NOMO-1 treated with DMSO at 0.1 percent for 48 hours (cell line): ENCODE measurements at regions not wholly inside any gene's neighbourhood (a gene's known extent, or its start where the extent isn't known, plus 50 kb on each side); places are given as distances from the start of the nearest gene placed in this dataset.

Experiments used
- DNase-seq: peaks from one replicate; lab custom pipeline; 2025; ENCODE audit not compliant: unreplicated experiment; lab: John Stamatoyannopoulos, UW

- no peak for DNase-seq
These were observed 63.0 kb upstream of the LNX1 start for GRCh38 chr4:53654300-53654758.

DNA sequence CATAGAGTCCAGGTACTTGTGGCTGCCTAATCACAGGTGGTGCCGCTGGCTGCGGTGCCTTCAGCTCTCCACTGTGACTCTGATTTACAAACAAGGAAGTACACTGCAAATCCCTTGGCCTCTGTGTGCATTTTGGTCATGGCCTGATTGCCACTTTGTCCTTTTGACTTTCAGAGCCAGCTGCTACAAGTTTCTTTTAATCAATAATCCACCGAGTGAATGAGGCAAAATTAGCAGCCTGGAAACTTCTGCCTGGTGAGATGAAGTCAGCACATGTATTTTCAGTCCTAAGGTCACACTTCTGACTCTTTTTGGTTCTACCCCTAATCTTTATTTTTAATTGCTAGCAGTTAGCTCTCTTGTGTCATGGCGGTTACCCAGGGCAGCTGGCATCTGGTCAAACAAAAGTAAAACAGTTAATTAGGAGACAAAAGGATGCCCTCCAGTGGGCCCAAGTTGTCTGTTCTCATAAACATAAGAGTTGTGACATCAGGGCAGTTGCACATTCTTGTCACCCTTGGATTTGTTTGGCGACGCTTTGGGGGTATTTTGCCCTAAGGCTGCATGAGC lies 62.3 kb upstream of the LNX1 start:
- DNase-seq = peak; percentile 43

DNA sequence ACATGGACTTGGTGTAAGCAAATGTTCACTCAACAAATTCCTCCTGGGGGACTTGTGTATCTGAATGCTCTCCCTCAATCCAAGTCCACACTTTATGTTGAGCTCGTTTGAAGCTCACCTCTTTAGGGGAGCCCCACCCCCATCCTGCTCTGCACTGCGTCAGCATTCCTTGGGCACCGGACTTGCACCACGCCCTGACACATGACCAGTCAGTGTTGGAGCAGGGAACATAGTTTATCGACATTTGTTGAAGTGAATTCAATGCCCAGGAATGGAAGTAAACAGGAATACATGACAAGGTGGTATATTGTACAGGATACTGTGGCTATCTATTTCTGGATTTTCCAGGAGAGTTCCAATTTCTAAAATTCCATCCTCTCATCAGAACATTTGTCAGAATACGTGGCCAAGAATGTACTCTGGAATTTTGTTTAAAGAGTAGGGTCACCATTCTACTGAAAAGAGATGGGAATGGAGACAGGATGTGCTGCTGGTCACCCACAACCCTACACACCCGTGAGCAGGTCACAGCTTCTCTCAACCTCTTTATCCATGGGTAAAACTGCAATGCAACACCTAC lies 60.0 kb upstream of the LNX1 start:
- no peak for DNase-seq

- no peak for DNase-seq
These were observed 58.1 kb upstream of the LNX1 start for GRCh38 chr4:53649357-53649756.

GRCh38 chr4:53647547-53647946 lies 56.3 kb upstream of the LNX1 start:
- peak; percentile 75 for DNase-seq

- DNase-seq = no peak
These were observed 55.5 kb upstream of the LNX1 start for GRCh38 chr4:53646795-53647194.

DNA sequence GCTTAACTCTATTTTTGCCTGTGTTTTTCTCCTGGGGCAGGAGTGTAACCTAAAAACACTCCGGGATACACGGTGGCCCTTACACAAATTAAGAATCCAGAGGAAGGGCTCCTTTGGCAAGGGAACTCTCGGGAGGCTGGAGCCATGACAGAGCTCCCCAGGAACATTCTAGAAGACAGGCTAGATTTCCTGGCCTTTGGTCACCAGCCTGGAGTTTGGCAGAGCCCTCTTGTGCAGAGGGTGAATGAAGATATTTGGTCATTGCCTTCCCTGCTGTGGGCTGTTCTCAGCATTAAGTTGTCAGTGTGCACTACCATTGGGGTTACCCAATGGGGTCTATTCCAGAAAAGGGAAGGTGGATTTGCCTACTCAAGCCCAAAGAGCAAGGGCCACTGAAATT lies 53.8 kb upstream of the LNX1 start:
- DNase-seq = no peak

GRCh38 chr4:53644607-53645006 lies 53.3 kb upstream of the LNX1 start:
- peak; percentile 76 for DNase-seq
